Stimulated activated CD4-positive, alpha-beta T cell treated with anti-CD3 and anti-CD28 coated beads, Interleukin-2, amount 100 ng/mL, for 48 hours (primary cell): ENCODE measurements at regions not wholly inside any gene's neighbourhood (a gene's known extent, or its start where the extent isn't known, plus 50 kb on each side); places are given as distances from the start of the nearest gene placed in this dataset.

Experiments used
- DNase-seq, 2 donors: peaks; one replicate each; pipeline ENCODE4 v3.0.0-alpha.2; 2020

DNA sequence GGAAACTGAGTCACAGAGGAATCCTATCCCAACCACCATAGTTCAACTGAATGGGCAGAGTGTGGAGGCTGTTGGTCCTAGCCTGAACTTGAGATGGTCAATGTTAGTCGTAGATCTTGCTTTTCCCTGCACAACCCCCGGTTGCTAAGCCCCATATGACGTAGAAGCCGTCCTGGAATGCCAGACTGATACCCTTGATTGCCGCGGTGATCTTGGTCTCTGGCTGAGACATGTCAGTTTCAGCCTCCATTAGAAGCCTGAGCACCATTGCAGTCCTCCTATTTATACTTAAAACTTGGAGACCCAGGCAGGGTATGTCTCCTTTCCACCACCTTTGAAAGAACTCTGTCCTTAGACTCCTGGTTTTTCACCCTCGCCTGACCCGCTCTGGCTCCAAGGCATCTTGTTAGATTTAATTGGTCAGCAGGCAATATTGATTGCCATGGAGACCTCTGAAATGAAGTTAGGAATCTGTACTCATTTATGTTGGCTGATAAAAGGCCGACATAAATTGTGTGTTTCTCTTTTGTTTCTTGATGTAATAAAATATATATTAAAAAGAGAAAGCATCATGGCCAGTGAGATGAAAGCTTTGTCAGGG is 53.4 kb downstream of the RPLP1 start:
- DNase-seq: no peak

DNA sequence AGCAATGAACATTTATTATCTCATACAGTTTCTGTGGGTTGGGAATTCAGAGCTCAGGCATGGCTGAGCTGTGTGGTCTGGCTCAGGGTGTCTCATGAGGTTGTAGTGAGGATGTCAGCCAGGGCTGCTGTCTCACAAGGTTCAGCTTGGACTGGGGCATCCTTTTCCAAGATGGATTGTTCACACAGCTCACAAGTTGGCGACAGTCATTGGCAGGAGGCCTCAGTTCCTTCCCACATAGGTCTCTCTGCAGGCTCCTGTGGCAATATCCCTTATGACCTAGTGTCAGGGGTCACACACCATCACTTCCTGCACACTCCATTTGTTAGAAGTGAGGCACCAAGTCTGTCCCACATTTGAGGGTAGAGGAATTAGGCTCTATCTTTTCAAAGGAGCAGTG is 56.0 kb downstream of the RPLP1 start:
- no peak for DNase-seq

GRCh38 chr15:69509131-69509530 is 56.5 kb downstream of the RPLP1 start:
- DNase-seq: no peak

GRCh38 chr15:69510556-69510955 is 57.9 kb downstream of the RPLP1 start:
- DNase-seq: no peak

DNA sequence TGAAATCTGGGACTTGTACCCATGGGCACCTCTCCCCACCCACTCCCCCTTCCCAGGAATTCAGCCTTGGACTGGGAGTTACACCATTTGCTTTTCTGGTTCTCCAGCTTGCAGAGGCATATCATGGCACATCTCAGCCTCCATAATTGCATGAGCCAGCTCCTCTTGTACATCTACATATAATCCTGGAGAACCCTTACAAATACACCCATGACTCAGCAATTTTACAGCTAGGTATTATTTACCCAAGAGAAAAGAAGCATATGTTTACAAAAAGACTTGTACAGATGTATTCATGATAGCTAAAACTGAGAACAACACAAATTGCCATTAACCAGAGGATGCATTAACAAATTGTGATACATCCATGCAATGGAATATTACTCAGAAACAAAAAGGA is 58.4 kb downstream of the RPLP1 start:
- no peak for DNase-seq

DNA sequence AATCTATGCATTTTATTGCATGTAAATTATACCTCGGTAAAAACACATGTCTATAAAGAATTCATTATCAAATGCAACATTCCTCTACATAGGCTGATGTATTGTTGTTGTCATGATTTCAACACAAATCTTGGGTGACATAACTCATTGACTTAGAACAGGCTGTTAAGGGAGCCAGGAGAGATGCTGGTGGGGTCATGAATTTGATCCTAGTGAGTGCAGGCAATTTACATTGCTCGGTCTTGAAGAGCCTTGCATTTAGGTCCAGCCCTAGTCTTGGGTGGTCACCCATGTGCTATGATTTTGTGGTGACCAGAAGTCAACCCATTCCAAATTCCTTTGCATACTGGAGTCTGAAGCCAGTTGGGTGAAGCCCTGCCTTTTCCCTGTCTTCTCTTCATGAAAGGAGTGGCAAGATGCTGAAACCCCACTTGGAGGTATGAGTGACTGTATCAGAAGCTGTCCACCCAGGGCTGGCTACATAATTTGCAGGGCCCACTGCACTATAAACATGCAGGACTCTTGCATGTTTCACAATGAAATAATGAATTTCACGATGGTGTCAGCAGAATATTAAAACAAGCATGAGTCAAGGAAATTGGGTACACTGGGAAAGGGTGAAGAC is 59.2 kb downstream of the RPLP1 start:
- DNase-seq: no peak

- DNase-seq: no peak
Observed at GRCh38 chr15:69513450-69513960, 60.9 kb downstream of the RPLP1 start.

- DNase-seq: no peak
Observed at GRCh38 chr15:69513986-69514385, 61.4 kb downstream of the RPLP1 start.

GRCh38 chr15:69515508-69515907 is 62.9 kb downstream of the RPLP1 start:
- DNase-seq: no peak

DNA sequence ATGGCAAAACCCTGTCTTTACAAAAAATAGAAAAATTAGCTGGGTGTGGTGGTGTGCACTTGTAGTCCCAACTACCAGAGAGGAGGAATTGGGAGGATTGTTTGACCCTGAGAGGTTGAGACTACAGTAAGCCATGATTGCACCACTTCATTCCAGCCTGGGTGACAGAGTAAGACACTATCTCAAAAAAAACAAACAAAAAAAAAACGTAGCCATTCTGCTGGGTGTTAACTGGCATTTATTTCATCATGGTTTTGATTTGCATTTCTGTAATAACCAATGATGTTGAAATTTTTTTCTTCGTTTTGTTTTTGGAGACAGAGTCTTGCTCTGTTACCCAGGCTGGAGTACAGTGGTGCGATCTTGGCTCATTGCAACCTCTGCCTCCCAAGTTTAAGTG is 63.3 kb downstream of the RPLP1 start:
- DNase-seq: no peak

GRCh38 chr15:69517052-69517451 is 64.4 kb downstream of the RPLP1 start:
- no peak for DNase-seq

DNA sequence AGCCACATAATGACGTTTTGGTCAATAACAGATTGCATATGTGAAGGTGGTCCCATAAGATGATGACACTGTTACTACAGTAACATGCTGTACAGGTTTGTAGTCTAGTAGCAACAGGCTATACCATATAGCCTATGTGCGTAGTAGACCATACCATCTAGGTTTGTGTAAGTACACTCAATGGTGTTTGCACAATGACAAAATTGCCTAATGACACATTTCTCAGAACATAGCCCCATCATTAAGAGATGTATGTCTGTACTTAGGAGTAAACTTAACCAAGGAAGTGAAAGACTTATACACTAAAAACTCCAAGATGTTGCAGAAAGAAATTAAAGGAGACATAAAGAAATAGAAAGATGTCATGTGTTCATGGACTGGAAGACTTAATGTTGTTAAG is 66.2 kb downstream of the RPLP1 start:
- DNase-seq: no peak

DNA sequence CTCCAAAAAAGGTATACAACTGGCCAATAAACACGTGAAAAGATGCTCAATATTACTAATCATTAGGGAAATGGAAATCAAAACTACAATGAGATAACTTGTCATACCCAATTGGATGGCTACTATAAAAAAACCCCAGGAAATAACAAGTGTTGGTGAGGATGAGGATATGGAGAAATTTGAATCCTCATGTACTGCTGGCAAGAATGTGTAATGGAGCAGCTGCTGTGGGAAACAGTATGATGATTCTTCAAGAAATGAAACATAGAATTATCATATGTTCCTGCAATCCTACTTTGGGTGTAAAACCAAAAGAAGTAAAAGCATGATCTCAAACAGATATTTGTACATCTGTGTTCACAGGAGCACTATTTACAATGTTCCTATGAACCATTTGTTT is 67.4 kb downstream of the RPLP1 start:
- DNase-seq: no peak

GRCh38 chr15:69522361-69522760 is 69.7 kb downstream of the RPLP1 start:
- DNase-seq: no peak

GRCh38 chr15:69523010-69524001 is 70.7 kb downstream of the RPLP1 start:
- peak; percentile 65 to 67 for DNase-seq

DNA sequence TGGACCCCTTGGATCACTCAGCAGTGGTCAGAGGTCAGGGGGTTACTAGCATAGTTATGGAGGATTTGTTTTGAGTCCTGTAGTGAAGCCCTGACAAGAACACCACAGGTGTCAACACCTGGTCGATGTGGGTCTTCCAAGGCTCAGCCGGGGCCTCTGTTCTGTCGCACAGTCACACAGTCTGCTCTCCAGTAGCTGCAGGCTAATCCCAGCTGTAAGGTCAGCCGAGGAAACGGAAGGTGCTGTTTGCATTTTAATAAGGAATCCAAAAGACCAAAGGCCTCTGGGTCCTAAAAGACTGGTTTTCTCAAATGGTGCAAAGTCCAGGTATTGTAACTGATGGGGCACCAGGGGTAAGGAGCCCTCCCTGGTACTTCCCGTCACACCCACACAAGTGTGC is 71.7 kb downstream of the RPLP1 start:
- DNase-seq: no peak

DNA sequence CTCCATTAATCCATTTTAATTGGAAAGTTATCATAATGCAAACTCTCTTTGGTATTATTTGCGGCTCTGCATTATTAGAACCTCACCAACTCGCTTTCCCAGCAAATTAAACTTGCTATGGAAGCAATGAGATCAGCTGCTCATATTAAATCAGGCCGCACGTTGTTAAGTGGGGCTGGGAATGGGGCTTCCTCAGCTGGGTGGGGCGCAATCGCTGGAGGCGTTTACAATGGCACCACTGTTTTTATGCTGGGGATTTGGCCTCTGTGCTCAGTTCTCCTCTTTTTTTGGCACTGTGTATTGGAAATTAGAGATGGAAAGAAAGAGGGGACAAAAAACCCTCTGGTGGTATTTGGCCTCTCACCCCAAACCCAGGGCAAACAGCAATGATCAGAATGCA is 72.2 kb downstream of the RPLP1 start:
- no peak for DNase-seq

GRCh38 chr15:69525543-69525942 is 72.9 kb downstream of the RPLP1 start:
- DNase-seq: no peak

GRCh38 chr15:69526081-69527061 is 73.8 kb downstream of the RPLP1 start:
- no peak for DNase-seq

DNA sequence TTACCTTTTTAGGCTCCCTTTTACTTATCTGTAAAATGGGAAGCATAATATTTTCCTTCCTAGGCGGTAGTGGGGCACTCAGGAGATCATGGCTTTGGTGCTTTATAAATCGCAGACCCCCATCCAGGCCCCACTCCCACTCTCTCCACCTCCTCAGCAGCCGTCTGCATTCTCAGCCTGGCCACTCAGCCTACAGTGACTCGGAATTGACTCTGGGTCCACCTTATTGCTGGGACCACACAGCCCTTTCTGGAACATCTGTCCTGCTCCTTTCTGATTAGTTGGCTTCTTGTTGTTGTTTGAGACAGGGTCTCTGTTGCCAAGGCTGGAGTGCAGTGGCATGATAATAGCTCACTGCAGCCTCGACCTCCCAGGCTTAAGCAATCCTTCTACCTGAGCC is 76.5 kb downstream of the RPLP1 start:
- DNase-seq: no peak

GRCh38 chr15:69529961-69530633 is 77.5 kb downstream of the RPLP1 start:
- no peak for DNase-seq
